OCI-LY7 (cell line): ENCODE measurements at regions not wholly inside any gene's neighbourhood (a gene's known extent, or its start where the extent isn't known, plus 50 kb on each side); places are given as distances from the start of the nearest gene placed in this dataset.

ENCODE experiments used
- CTCF ChIP-seq: fragments of 200-600 bp; sonication (generic); conservative IDR thresholded peaks from 2 replicates; pipeline ENCODE4 v1.5.1; 2014; ENCODE audit warnings: mild to moderate bottlenecking, antibody characterized with exemption, low read length, moderate library complexity, mixed read lengths
- EZH2phosphoT487 ChIP-seq: fragments of 200-600 bp; sonication (generic); IDR thresholded peaks from 2 replicates; pipeline ENCODE4 v1.6.1; 2018; ENCODE audit warnings: low read depth, borderline replicate concordance, mild to moderate bottlenecking, mixed run types, antibody characterized with exemption, low read length, moderate library complexity, mixed read lengths

- TF ChIP-seq CTCF: no peak
- TF ChIP-seq EZH2phosphoT487: no peak
These were observed 114.0 kb upstream of the C1QTNF9B start for GRCh38 chr13:24011266-24011665.
